Activated CD4-positive, alpha-beta T cell treated with anti-CD3 and anti-CD28 coated beads, Interleukin-2, Interleukin-4, amounts not matched to agents 100 ng/mL and 50 ng/mL, durations not matched to agents 16 hours and 8 hours (primary cell): ENCODE measurements at regions not wholly inside any gene's neighbourhood (a gene's known extent, or its start where the extent isn't known, plus 50 kb on each side); places are given as distances from the start of the nearest gene placed in this dataset.
A peak's percentile ranks its signal among the peaks of the same experiment; 100 is the strongest.

Experiments used
- DNase-seq: peaks from one replicate; pipeline ENCODE4 v3.0.0-alpha.2; 2020; ENCODE audit warnings: low spot score

DNA sequence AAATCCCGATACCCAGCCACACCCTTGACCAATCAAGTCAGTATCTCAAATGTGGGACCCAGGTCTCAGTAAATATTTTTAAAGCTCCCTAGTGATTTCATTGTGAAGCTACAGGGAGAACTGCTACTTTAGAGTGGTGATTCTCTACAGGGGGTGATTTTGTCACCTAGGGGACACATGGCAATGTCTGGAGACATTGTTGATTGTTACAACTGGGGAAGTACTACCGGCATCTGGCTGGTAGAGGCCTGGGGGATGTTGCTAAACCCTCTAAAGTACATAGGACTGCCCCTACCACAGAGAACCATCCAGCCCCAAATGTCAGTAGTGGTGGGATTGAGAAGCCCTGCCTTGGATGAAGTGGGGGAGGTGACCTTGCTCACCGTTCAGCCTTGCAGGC lies 152.9 kb downstream of the RPS24 start:
- DNase-seq = no peak

DNA sequence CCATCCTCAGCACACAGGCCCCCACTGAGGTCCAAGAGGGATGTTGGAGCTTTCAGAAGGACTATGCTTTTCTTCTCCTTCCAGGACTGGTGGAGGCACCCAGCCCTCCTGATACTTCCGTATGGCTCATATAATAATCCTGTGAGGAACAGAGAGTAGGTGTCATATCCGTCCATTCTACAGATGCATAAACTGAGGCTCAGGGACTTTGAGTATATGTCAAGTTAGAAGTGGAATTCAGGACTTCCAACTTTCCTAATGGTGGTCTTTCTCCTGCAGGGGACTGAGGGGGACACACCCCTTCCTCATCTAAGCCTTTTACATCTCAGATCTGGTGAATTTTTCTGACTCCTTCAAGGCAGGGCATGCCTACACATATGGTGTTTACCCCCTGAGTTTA lies 153.7 kb downstream of the RPS24 start:
- DNase-seq = no peak

DNA sequence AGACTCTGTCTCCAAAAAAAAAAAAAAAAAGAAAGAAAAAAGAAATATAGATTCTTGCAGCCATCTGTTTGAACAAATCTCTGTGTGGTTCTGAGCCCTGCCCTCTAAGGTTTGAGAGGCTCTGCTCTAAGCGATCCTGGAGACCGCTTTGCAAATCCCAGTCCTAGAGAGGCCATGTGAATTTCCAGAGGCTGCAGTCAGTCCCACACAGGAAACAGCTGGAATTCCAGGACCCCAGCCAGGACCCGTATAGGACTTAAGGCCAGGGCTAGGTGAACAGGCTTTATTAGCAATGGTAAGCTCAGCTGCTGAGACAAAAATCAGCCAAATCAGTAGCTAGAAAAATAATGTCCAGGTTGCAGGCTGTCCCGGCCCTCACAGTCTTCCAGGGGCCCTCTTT lies 154.8 kb downstream of the RPS24 start:
- DNase-seq = no peak

DNA sequence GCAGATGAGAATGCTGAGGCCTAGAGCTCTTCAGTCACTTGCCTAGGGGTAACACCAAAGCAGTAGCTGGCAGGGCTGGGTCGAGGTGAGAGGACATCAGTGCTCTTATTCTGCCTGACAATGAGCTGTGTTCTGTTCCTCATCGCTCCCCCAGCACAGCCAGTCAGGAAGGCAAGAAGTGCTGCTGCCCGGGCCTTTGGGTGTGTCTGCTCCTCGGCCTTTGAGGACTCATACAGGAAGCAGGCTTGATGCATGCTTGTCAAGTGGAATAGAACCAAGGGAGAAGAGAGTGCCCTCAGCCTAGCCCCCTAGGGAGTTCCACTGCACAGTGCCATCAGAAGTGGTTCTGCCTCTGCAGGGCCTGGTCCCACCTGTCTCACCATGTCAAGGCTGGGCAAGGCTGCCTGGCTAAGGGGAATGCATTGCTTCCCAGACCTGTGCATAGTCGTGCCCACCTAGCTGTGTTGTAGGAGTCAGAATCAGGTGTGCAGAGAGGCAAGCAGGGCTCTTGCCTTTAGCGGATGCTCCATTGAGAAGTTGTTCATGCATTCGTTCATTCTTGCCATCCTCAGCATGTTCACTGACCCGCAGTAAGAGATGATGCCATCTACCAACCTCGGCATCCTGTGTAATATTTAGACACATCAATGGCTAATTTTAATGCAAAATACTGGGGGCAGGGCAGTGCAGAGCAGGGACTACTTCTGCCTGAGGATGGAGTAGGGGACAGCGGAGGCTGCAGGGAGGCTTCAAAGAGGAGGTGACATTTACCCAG lies 156.6 kb downstream of the RPS24 start:
- no peak for DNase-seq

DNA sequence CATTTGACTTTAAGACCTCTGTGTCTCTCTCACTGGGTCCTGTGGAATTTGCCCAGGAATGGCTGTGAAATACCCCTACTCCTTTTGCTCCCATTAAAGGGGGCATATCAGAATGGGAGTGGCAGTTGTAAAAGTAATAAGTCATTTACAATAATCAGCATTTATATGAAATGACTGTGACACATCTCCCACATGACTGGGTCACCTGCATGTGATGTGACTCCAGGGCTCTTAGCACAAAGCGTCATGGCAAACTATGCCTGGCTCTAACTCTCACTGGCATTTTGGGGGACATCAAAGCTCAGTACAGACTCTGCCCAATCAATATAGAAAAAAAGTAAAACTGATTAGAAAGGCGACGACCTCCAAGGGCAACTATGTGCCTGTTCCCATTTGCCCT lies 157.6 kb downstream of the RPS24 start:
- no peak for DNase-seq

DNA sequence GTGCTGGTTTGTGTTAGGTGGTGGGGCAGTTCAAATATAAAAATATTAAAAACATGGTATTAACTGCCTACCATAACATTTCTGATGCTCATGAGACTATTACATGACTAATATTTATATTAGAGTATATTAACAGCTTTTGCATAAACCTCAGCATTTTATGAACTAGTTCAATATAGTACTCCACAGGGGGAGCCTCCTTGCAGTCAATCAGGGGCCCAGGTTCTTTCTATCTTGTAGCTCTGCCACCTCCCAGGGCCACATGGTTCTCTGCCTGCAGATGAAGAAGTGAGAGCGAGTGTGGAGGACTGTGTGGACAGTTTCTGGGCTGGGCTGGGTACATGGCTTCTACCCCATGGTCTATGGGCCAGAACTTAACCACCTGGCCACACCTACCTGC lies 159.5 kb downstream of the RPS24 start:
- no peak for DNase-seq

DNA sequence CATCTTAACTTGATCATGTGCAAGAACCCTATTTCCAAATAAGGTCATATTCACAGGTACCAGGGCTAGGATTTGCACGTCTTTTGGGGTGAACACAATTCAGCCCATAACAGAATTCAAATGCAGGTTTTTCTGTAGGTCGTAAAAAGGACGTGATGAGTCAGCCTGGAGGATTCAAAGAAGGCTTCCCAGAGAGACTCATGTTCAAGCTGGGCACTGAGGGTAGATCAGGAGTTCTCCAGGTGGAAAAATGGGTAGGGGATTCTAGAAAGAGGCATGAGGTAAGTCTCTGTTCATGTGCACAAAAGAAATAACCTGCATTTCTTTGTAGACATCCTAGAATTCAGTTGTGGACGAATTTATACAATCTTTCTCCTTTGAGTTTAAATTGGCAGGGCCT lies 160.4 kb downstream of the RPS24 start:
- DNase-seq = no peak

DNA sequence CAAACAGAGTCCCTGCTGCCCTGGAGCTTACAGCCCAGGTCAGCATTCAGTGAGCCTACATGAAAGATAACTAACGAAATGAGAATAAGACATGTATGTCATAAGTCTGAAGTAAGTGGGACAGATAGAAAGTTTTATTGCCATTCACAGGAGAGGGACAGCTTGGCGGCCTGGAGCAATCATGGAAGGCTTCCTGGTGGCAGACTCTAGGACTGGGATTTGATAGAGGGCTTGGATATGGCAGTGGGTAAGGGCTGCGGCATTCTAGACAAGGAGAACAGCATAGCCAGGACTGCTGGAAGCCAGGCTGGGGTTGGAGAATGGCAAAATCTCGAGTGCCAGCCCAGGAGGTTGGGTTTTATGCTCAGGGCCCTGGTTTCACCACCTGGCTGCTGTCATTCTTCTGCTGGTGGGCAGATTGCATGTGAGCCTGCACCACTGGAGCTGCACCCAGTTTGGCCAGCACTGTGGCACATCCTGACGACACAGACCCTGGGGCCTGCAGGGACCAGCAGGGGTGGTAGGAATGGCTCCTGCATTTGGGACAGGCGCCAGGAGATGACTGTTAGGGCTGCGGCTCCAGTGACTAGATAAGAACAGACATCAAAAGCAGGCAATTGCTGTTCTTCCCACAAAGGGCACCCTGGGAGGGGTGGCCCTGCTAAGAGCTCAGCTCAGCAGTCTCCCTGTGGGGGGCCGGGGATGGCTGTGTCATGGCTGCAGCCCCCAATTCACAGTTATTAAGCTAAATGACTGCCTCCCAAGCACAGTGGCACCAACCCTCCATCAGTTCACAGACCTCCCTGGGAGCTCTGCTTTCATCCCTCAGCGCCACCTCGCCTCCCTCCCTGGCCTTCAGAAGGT lies 161.1 kb downstream of the RPS24 start:
- DNase-seq = no peak

DNA sequence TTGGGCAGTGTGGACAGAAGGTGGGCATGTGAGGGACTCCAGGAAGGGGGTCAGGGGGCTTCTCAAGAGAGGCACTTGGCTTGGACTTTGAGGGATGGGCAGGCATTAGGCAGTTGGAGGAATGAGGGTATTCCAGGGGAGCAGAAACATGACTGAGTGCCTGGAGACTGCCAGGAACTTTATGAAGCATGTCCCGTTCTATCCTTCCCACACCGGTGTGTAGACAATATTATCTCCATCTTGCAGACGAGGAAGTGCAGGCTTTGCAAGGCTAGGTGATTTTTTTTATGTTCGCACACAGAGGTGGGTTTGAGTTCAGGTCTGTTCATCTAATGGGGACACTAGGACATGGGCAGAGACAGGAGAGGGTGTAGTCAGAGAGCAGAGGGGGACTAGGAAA lies 162.7 kb downstream of the RPS24 start:
- no peak for DNase-seq

DNA sequence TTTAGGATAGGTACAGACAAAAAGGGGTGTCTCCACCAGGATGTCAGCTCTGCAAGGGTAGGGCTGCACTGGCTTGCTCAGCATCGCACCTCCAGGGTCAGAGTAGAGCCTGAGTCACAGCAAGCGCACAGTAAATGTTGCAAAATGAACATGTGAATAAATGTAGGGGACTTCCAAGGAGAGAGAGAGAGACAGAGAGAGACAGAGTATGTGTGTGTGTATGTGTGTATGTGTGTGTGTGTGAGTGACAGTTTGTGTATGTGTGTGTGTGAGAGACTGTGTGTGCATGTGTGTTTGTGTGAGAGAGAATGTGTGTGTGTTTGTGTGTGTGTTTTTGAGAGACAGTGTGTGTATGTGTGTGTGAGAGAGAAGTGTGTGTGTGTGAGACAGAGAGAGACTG lies 163.3 kb downstream of the RPS24 start:
- DNase-seq = peak; percentile 9

DNA sequence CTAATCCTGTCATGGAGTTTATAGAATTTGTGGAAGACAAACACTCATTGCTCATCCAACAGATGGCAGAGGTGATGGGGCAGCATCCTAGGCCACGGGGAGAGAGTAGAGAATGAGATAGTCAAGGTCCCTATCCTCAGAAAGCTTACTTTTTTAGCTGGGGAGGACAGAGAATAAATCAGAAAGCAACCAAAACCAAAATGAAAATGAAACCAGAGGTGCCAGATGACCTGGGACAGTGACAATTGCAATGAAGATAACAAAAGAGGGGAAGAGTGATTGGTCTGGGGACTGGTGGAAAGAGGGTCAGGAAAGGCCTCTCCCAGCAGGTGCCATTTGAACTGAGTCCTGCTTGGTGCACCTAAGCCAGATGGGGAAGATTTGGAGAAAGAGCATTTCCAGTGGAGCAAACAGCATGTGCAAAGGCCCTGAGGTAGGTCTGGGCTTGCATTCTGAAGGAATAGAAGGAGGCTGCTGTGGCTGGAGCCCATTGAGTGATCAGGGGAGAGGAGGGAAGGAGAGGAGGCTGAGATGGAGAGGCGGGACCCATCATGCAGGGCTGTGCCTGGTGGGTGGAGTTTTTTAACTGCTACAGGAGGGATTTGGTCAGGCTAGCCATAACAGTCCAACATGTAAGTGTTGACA lies 164.1 kb downstream of the RPS24 start:
- DNase-seq = no peak

DNA sequence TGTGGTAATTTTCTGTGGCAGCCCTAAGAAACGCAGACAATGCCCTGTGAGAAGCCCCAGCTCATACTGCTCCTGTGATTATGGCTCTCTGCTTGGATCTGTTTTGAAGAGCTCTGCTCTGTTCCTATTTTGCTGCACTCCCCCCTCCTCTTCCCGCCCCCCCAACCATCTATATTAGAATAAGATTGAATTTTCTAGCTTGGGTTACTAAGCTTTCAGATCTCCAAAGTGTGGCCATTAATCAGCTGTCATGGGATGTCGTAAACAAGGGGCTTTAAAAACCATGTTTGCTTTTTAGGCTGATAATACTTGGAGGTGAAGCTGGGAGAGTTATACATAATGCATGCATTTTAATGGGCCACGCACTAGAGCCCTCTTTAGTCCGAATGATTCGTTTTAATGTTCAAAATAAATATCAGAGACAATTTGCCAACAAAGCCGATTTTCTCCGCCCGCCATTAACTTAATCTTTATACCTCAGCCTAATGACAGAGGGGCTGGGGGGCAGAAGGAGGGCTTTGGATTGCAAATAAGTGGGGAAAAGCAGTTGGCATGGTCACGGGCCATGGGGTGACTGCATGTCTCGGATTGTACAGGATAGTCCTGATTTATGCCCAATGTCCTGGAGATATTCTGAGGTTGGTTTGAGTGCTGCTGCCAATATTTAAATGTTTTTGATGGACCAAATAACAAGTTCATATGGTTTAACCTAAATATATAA lies 165.5 kb downstream of the RPS24 start:
- DNase-seq = no peak

DNA sequence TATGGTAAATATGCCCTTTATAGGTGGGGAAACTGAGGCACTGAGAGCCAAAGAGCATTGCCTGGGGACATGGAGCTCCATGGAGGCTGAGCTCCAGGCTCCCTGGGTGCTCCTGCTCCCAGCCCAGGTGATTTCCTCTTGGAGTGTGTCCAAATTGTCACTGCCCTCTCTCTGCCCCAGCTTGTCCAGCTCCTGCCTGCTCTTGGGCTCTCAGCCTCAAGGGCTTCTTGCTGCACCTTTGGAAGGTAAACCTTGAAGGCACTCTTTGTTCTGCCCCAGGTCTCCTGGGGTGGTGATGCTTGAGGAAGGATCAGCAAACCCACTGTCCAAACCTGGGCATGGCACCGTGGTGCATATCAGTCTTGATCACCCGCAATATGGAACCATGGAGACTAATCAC lies 166.1 kb downstream of the RPS24 start:
- DNase-seq = no peak

DNA sequence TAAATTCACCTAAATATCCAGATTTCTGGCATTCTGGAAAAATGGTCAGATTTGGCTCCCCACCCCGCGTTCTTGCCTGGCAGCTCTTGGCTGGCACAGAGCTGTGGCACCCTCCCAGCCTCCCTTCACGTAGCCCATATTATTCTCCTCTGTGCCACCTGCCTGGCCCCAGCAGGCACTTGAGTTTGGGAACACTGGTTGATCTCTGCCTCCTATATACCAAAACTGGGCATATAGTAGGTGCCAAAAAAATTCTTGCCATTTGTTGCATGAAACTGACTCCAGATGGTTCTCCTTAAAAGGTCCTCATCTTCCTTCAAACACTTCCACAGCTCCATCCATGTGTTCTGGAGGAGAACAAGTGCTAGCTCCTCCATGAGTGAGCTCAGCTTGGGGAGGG lies 167.0 kb downstream of the RPS24 start:
- DNase-seq = no peak

DNA sequence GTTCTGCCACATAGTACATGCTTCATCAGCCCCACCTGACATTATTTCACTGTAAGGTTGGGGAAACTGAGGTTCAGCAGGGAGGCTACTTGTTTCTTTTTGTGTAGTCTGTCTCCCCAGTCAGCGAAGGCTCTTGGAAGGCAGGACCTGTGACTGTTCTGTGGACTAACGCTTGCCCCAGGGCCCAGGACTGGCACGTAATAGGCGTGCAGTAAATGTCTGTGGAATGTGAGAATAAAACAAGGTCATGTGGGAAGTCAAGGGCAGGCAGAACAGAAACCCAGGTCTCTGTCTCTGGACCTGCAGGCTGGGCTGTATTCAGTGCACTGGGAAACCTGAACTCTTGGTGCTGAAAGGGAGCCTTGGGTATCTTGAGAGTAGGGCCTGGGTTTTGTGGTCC lies 168.7 kb downstream of the RPS24 start:
- no peak for DNase-seq

DNA sequence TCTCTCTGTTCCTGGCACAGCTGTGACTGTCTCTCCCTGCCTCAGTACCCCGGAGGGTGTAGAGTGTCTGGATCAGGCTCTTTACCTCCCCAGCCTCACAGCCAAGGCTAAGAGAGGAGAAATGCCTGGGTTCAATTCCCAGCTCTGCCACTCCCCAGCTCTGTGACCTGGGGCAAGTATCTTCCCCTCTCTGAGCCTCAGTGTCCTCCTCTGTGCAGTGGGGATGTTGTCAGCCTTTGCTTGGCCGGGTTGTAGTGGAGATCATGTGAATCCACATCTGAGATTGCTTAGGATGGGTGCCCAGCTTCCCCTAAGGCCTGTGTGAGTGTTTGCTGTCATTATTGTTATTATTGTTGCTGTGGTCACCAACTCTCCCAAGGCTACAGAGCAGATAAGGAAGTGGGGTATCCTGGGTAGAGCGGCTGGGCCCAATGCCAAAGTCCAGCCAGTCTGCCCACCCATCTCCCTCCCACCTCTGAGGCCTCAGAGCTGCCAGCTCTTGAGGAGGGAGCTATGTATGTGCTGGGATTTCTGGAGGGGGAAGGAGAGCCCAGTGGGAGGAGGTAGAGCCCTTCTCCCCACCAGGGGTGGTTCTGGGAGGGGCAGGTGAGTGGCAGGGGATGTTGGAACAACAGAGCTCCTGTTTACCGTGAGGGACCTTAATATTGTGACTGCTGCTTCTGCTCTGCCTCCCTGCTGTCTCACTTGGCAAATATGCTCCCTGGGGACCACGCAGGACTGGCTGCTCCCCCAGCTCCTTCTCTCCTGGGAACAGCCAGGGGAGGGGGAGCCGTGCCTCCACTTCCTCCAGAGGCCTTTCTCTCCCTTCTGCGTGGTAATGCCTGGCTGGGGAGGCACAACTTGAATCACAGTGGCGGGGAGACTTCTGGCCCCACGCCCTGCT lies 170.5 kb downstream of the RPS24 start:
- DNase-seq = no peak

DNA sequence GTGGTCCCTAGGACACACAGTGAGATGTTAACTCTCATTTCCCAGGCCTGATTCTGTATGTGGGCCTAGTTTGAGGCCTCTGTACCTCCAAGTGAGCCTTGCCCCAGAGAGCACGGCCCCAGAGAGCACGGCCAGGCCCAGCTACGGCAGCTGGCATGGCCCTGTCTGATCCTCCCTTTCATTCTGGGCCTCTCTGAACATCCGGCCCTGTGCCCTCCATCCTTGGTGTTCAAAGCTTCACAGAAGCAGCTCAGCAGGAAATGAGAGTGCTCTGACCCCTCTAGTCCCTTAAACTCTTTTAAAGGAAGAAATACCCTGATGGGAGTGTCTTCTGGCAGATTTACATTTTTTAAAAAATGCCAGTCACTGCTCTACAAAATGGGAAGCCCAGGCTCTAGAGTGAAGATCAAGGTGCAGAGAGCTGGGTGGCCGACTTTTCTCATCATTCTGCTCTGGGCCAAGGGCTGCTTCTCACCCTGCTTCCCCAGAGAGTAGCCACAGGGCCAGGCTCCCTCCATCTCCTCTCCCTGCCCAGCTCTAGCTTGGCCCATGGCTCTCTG lies 171.9 kb downstream of the RPS24 start:
- no peak for DNase-seq

DNA sequence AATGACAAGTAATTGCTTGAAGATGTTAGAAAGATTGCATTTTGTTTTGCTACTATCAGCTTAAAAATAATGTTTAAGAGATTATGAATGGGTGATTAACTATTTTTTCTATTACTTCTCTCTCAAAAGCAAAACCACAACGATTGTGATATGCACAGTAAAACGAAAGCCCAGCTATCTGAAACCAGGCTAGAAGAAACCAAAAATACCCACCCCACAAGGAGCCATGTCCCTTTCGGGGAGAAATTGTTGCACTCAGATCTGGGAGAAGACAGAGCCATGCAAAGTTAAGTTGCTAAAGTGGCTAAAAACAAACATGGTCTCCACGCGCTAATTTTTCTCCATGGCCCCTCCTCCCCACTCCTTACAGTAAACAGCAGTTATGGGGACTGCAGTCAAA lies 173.6 kb downstream of the RPS24 start:
- no peak for DNase-seq

DNA sequence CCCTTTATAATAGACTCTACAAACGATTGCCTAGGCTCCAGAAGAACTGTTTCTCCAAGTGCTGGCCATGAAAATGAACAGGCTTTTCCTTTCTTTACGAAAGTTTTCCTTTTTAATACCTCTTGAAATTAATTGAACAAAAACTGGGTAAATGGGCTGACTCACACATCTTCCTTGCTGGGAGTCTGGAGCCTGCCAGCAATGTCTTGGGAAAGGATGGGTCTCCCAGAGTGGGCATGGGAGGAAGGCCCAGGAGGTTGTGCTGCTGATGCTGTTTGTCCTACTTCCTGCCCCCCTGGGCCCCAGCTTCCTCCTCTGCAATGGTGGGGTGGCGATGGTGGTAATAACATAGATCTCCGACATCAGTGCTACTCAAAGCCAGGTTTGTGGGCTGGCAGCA lies 174.1 kb downstream of the RPS24 start:
- DNase-seq = no peak

DNA sequence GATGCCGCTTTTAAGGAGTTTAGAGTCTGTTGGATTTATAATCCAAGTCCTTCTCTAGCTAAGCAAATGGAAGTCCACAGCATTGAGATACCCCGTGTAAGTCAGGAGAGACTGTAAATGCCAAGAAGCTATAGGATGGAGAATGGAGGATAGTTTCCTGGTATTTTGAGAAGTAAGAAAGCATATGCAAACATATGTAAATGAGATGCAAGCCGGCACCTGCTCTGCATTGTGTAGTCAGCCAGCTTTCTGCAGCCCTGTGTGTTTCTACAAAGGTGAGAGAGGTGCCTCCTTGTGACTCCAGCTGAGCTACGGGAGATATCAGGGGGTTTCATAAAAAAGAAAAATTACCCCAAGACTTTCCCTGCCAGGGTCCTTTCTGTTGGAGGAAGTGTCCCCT lies 176.3 kb downstream of the RPS24 start:
- DNase-seq = no peak

DNA sequence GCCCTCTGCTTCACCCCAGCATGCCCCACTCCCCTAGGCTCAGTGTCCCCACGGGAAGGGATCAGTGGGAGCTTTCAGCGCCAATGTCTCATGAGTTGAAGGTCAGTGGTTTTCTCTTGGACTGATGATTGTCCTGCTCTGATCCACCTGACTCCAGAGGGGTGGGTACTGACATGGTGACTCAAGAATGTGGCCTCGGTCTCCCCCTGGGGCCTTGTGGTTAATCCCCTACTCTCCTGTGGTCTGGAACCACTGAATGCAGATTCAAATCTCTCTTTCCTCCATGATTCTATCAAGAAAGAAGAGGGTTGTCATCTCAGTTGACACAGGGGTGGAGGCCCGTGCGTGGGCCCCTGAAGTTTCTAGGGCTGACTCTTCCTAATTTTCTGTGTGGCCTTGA lies 176.9 kb downstream of the RPS24 start:
- no peak for DNase-seq
